ENCODE measurements at regions not wholly inside any gene's neighbourhood (a gene's known extent, or its start where the extent isn't known, plus 50 kb on each side); places are given as distances from the start of the nearest gene placed in this dataset.
"Not testable (repeated sequence)": the region's sequence is repeated elsewhere in the genome, so short reads cannot be mapped to it uniquely, and the experiment has no call there.

DNA sequence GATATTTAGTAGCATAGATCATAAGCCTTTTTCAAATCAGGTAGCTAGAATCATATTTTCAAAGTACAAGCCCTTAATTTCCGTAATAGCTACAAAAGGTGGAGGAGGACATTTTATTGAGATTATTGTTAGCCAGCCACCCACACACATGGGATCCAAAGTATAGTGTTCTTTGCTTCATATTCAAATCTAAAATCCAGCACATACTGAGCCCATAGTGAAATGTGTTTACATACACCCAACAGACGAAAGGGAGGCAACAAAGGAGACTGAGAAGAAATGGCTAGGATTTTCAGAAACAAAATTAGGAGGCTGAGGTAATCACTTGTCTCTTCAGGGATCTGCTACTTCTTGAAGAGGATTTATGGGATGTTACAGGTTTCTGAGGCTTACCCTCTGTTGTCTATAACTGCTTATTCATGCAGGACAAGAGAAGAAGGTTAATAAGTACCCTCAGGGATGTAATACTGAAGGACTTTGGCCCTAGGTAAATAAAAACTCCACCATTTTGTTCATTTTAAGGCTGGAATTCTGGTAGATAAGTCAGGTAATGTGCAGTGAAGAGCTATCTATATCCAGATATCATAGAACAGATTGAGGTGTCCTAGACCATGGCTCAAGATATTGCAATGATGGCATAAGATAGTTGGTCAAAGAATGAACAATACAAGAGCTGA, 182.1 kb downstream of the SPDYE17 start:
- WGBS (ENCODE audit: insufficient coverage, insufficient read length): no CpG with 5 or more reads among the region's 2 CpGs
- not testable (repeated sequence) for H3K27me3 ChIP-seq (ENCODE audit: control insufficient read depth, insufficient read depth, low read length); DNase-seq (ENCODE audit: low read depth, low spot score); H3K27ac ChIP-seq (ENCODE audit: low read length); H3K9me3 ChIP-seq (ENCODE audit: control insufficient read depth, insufficient read depth, low read length); H3K4me3 ChIP-seq (ENCODE audit: low read length); H3K4me1 ChIP-seq (ENCODE audit: control insufficient read depth, insufficient read depth, low read length); H3K36me3 ChIP-seq (ENCODE audit: control insufficient read depth, insufficient read depth, low read length)

GRCh38 chr7:76839879-76840278, 192.3 kb downstream of the SPDYE17 start:
- not testable (repeated sequence) for H3K36me3 ChIP-seq (ENCODE audit: control insufficient read depth, insufficient read depth, low read length); H3K27me3 ChIP-seq (ENCODE audit: control insufficient read depth, insufficient read depth, low read length); H3K9me3 ChIP-seq (ENCODE audit: control insufficient read depth, insufficient read depth, low read length); H3K27ac ChIP-seq (ENCODE audit: low read length); DNase-seq (ENCODE audit: low read depth, low spot score); H3K4me1 ChIP-seq (ENCODE audit: control insufficient read depth, insufficient read depth, low read length); H3K4me3 ChIP-seq (ENCODE audit: low read length)
- WGBS (ENCODE audit: insufficient coverage, insufficient read length): no CpG with 5 or more reads among the region's 3 CpGs

GRCh38 chr7:76839214-76839613, 192.9 kb downstream of the SPDYE17 start:
- H3K27ac ChIP-seq (ENCODE audit: low read length); DNase-seq (ENCODE audit: low read depth, low spot score); H3K4me1 ChIP-seq (ENCODE audit: control insufficient read depth, insufficient read depth, low read length); H3K4me3 ChIP-seq (ENCODE audit: low read length); H3K36me3 ChIP-seq (ENCODE audit: control insufficient read depth, insufficient read depth, low read length); H3K9me3 ChIP-seq (ENCODE audit: control insufficient read depth, insufficient read depth, low read length); H3K27me3 ChIP-seq (ENCODE audit: control insufficient read depth, insufficient read depth, low read length): not testable (repeated sequence)
- WGBS (ENCODE audit: insufficient coverage, insufficient read length): no CpG with 5 or more reads among the region's 1 CpG

DNA sequence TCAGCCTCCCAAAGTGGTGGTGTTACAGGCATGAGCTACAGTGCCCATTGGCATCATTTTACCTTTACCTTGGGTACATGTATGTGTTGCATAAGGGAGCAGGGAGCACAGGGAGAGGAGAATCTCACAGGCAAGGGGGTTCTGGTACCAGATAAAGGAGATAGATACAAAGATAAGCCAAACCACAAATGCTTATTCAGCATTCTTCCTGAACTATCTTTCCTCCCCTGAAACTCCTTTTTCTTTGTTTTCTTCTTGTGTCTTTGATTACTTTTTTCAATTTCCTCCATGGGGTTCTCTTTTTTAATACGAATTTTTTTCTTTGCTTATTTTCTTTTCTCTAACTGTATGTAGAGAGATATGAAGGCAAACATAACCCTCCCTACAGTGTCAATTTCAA, 193.8 kb downstream of the SPDYE17 start:
- WGBS (ENCODE audit: insufficient coverage, insufficient read length): no CpG with 5 or more reads among the region's 1 CpG
- not testable (repeated sequence) for H3K4me3 ChIP-seq (ENCODE audit: low read length)

GRCh38 chr7:76829233-76829632, 202.2 kb upstream of the POMZP3 start:
- not testable (repeated sequence) for H3K36me3 ChIP-seq (ENCODE audit: control insufficient read depth, insufficient read depth, low read length); H3K9me3 ChIP-seq (ENCODE audit: control insufficient read depth, insufficient read depth, low read length); H3K27ac ChIP-seq (ENCODE audit: low read length); H3K4me1 ChIP-seq (ENCODE audit: control insufficient read depth, insufficient read depth, low read length); DNase-seq (ENCODE audit: low read depth, low spot score); H3K4me3 ChIP-seq (ENCODE audit: low read length); H3K27me3 ChIP-seq (ENCODE audit: control insufficient read depth, insufficient read depth, low read length)
- no CpG with 5 or more reads among the region's 3 CpGs for WGBS (ENCODE audit: insufficient coverage, insufficient read length)

More for the DNA sequence above, 193.8 kb downstream of the SPDYE17 start:
- not testable (repeated sequence) for H3K4me1 ChIP-seq (ENCODE audit: control insufficient read depth, insufficient read depth, low read length); H3K27ac ChIP-seq (ENCODE audit: low read length); DNase-seq (ENCODE audit: low read depth, low spot score); H3K9me3 ChIP-seq (ENCODE audit: control insufficient read depth, insufficient read depth, low read length); H3K27me3 ChIP-seq (ENCODE audit: control insufficient read depth, insufficient read depth, low read length); H3K36me3 ChIP-seq (ENCODE audit: control insufficient read depth, insufficient read depth, low read length)

DNA sequence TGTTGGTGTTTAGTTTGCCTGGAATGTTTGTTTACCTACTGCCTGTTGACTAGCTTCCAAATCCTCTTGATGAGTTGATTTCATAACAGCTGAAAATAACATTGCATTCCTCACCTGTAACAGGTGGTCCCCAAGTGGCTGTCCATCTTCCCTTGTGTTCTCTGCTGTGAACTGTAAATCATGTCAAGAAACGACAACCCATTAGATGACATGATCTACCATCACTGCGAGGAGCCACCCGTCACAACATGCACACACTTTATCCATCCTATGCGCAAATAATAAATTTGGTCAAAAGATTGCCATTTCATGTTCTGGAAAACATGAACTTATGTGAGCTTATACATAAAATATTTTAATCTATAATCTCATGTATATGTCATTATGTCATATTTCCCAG, 199.1 kb upstream of the POMZP3 start:
- H3K27me3 ChIP-seq (ENCODE audit: control insufficient read depth, insufficient read depth, low read length); H3K27ac ChIP-seq (ENCODE audit: low read length); H3K4me3 ChIP-seq (ENCODE audit: low read length); H3K4me1 ChIP-seq (ENCODE audit: control insufficient read depth, insufficient read depth, low read length); H3K9me3 ChIP-seq (ENCODE audit: control insufficient read depth, insufficient read depth, low read length); H3K36me3 ChIP-seq (ENCODE audit: control insufficient read depth, insufficient read depth, low read length); DNase-seq (ENCODE audit: low read depth, low spot score): not testable (repeated sequence)
- no CpG with 5 or more reads among the region's 4 CpGs for WGBS (ENCODE audit: insufficient coverage, insufficient read length)

- WGBS (ENCODE audit: insufficient coverage, insufficient read length): no CpG with 5 or more reads among the region's 4 CpGs
- not testable (repeated sequence) for H3K9me3 ChIP-seq (ENCODE audit: control insufficient read depth, insufficient read depth, low read length)
These were observed 182.8 kb upstream of the POMZP3 start for GRCh38 chr7:76809856-76810255.

DNA sequence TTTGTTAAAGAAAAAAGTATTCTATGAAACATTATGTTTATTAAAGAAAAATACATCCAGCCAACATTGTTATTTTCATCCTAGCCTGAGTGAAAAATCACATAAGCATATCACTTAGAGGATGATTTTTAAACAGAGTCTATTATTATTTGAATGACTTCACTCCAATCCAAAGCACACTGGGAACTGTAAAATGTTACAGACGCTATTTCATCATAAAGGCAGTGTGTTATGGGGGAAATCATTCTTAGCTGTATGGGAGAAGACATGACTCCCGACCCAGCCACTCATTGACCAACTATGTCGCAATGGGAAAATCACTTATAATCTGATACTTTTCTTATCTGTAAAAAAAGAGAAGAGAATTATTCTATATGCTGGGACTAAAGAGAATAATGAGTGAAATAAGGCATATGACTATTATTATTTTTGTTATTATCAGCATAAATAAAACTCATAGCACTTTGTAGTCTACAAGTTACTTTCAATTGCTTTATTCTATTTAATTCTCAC, 180.6 kb upstream of the POMZP3 start:
- H3K27ac ChIP-seq (ENCODE audit: low read length); DNase-seq (ENCODE audit: low read depth, low spot score); H3K4me1 ChIP-seq (ENCODE audit: control insufficient read depth, insufficient read depth, low read length); H3K36me3 ChIP-seq (ENCODE audit: control insufficient read depth, insufficient read depth, low read length); H3K27me3 ChIP-seq (ENCODE audit: control insufficient read depth, insufficient read depth, low read length); H3K4me3 ChIP-seq (ENCODE audit: low read length); H3K9me3 ChIP-seq (ENCODE audit: control insufficient read depth, insufficient read depth, low read length): not testable (repeated sequence)
- no CpG with 5 or more reads among the region's 3 CpGs for WGBS (ENCODE audit: insufficient coverage, insufficient read length)

More at GRCh38 chr7:76809856-76810255, 182.8 kb upstream of the POMZP3 start:
- not testable (repeated sequence) for H3K4me3 ChIP-seq (ENCODE audit: low read length); H3K4me1 ChIP-seq (ENCODE audit: control insufficient read depth, insufficient read depth, low read length); DNase-seq (ENCODE audit: low read depth, low spot score); H3K27ac ChIP-seq (ENCODE audit: low read length); H3K36me3 ChIP-seq (ENCODE audit: control insufficient read depth, insufficient read depth, low read length); H3K27me3 ChIP-seq (ENCODE audit: control insufficient read depth, insufficient read depth, low read length)

DNA sequence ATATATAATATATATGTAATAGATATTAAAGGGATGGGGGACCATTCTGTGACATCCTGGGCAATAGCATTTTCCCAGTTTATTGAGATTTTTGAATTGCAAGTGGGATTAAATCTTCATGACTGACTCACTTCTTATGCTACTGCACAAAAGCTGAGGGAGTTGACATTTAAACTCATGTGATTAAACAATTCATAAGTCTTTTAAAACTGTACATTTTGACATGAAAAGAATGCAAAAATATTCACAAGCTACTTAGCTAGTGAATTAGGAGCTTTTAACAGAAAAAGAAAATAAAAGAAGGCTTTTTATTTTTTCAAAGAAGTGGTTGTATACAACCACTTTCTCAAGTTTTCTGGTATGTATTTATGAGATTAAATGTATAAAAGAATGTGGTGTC, 179.4 kb upstream of the POMZP3 start:
- H3K27me3 ChIP-seq (ENCODE audit: control insufficient read depth, insufficient read depth, low read length); H3K36me3 ChIP-seq (ENCODE audit: control insufficient read depth, insufficient read depth, low read length); H3K9me3 ChIP-seq (ENCODE audit: control insufficient read depth, insufficient read depth, low read length); H3K27ac ChIP-seq (ENCODE audit: low read length); H3K4me3 ChIP-seq (ENCODE audit: low read length); DNase-seq (ENCODE audit: low read depth, low spot score); H3K4me1 ChIP-seq (ENCODE audit: control insufficient read depth, insufficient read depth, low read length): not testable (repeated sequence)

DNA sequence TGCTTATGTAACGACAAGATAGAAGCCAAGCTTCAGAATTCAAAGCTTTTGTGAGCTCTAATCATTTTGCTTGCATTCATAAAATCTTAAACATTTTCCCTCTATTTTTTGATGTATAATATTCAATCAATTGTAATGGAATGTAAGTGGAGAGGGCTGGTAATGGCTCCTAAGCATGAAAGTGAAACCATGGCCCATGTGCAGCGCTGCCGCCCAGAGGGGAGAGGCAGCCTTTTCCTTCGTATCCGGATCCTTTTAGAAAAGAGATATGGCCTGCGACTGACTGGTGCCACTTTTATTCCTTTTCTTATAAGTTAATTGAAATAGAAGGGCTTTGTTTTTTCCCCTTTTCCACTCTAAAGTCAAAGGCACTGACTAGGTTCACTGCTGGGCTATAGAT, 178.9 kb upstream of the POMZP3 start:
- not testable (repeated sequence) for H3K36me3 ChIP-seq (ENCODE audit: control insufficient read depth, insufficient read depth, low read length); H3K4me1 ChIP-seq (ENCODE audit: control insufficient read depth, insufficient read depth, low read length); H3K27ac ChIP-seq (ENCODE audit: low read length); H3K9me3 ChIP-seq (ENCODE audit: control insufficient read depth, insufficient read depth, low read length); H3K4me3 ChIP-seq (ENCODE audit: low read length); DNase-seq (ENCODE audit: low read depth, low spot score); H3K27me3 ChIP-seq (ENCODE audit: control insufficient read depth, insufficient read depth, low read length)
- WGBS (ENCODE audit: insufficient coverage, insufficient read length): no CpG with 5 or more reads among the region's 6 CpGs

GRCh38 chr7:76805262-76805661, 178.2 kb upstream of the POMZP3 start:
- not testable (repeated sequence) for H3K4me3 ChIP-seq (ENCODE audit: low read length); H3K4me1 ChIP-seq (ENCODE audit: control insufficient read depth, insufficient read depth, low read length); DNase-seq (ENCODE audit: low read depth, low spot score); H3K9me3 ChIP-seq (ENCODE audit: control insufficient read depth, insufficient read depth, low read length); H3K36me3 ChIP-seq (ENCODE audit: control insufficient read depth, insufficient read depth, low read length); H3K27ac ChIP-seq (ENCODE audit: low read length); H3K27me3 ChIP-seq (ENCODE audit: control insufficient read depth, insufficient read depth, low read length)
- whole genome bisulfite sequencing (ENCODE audit: insufficient coverage, insufficient read length): no CpG with 5 or more reads among the region's 1 CpG

Measured in iPS DF 6.9 (cell line).